HUES48 (cell line): ENCODE measurements at regions not wholly inside any gene's neighbourhood (a gene's known extent, or its start where the extent isn't known, plus 50 kb on each side); places are given as distances from the start of the nearest gene placed in this dataset.
A peak's percentile ranks its signal among the peaks of the same experiment; 100 is the strongest.

ENCODE experiments used
- H3K27ac ChIP-seq: one replicate; pipeline ENCODE4 v1.7.0; 2013; ENCODE audit warnings: low read depth, low read length, inconsistent platforms
- H3K27me3 ChIP-seq: 2 replicates; pipeline ENCODE4 v1.6.1; 2013; ENCODE audit warnings: mild to moderate bottlenecking, low read length; ENCODE audit not compliant: control insufficient read depth, insufficient read depth
- H3K36me3 ChIP-seq: 2 replicates; pipeline ENCODE4 v1.6.1; 2013; ENCODE audit warnings: low read length; ENCODE audit not compliant: control insufficient read depth, insufficient read depth
- H3K4me1 ChIP-seq: 2 replicates; pipeline ENCODE4 v1.6.1; 2013; ENCODE audit warnings: mild to moderate bottlenecking, low read length; ENCODE audit not compliant: control insufficient read depth, insufficient read depth
- H3K4me3 ChIP-seq: 2 replicates; pipeline ENCODE4 v1.5.1; 2013; ENCODE audit warnings: mild to moderate bottlenecking, low read depth, low read length
- H3K9ac ChIP-seq: 2 replicates; pipeline ENCODE4 v1.6.1; 2013; ENCODE audit warnings: mild to moderate bottlenecking, low read depth, low read length, moderate library complexity
- H3K9me3 ChIP-seq: 2 replicates; pipeline ENCODE4 v1.6.1; 2013; ENCODE audit warnings: low read length; ENCODE audit not compliant: control insufficient read depth, insufficient read depth

- Histone ChIP-seq H3K9ac (no peak overlapping the region), H3K9me3 (no peaks in the 10 kb centered on the region), H3K4me3 (no peak overlapping the region), H3K36me3 (no peaks in the 10 kb centered on the region), H3K27me3 (no peaks in the 10 kb centered on the region), H3K4me1 (peaks cover 12% of the 10 kb centered on the region), H3K27ac (no peak overlapping the region)
Measured at GRCh38 chr2:126827371-126827770, 71.3 kb upstream of the TEX51 start.

- Histone ChIP-seq H3K4me3 (no peak overlapping the region), H3K36me3 (no peaks in the 10 kb centered on the region), H3K9ac (no peak overlapping the region), H3K27ac (no peak overlapping the region), H3K9me3 (no peaks in the 10 kb centered on the region), H3K27me3 (no peaks in the 10 kb centered on the region), H3K4me1 (peaks cover 12% of the 10 kb centered on the region)
Measured at GRCh38 chr2:126828051-126828450, 70.6 kb upstream of the TEX51 start.

- no peaks in the 10 kb centered on the region for H3K9me3 ChIP-seq
- H3K9ac ChIP-seq, result no peak overlapping the region
- H3K36me3 ChIP-seq, result no peaks in the 10 kb centered on the region
- no peak overlapping the region for H3K4me3 ChIP-seq
- H3K4me1 ChIP-seq, result peaks cover 12% of the 10 kb centered on the region
- H3K27me3 ChIP-seq, result no peaks in the 10 kb centered on the region
- H3K27ac ChIP-seq, result no peak overlapping the region
Measured at GRCh38 chr2:126828491-126828890, 70.2 kb upstream of the TEX51 start.

- H3K27ac ChIP-seq, result peak overlapping the region; percentile 77
- no peak overlapping the region for H3K4me3 ChIP-seq
- no peaks in the 10 kb centered on the region for H3K36me3 ChIP-seq
- H3K9ac ChIP-seq, result no peak overlapping the region
- no peaks in the 10 kb centered on the region for H3K9me3 ChIP-seq
- H3K4me1 ChIP-seq, result peaks cover 12% of the 10 kb centered on the region
- no peaks in the 10 kb centered on the region for H3K27me3 ChIP-seq
Measured at GRCh38 chr2:126831234-126832005, 67.3 kb upstream of the TEX51 start.

- Histone ChIP-seq H3K9me3 (no peaks in the 10 kb centered on the region), H3K27ac (peak overlapping the region; percentile 70), H3K27me3 (no peaks in the 10 kb centered on the region), H3K4me3 (no peak overlapping the region), H3K9ac (no peak overlapping the region), H3K4me1 (peaks cover 12% of the 10 kb centered on the region), H3K36me3 (no peaks in the 10 kb centered on the region)
Measured at GRCh38 chr2:126832014-126832413, 66.7 kb upstream of the TEX51 start.

- Histone ChIP-seq H3K9me3 (no peaks in the 10 kb centered on the region), H3K9ac (no peak overlapping the region), H3K4me1 (peaks cover 8% of the 10 kb centered on the region), H3K4me3 (no peak overlapping the region), H3K27ac (no peak overlapping the region), H3K36me3 (no peaks in the 10 kb centered on the region), H3K27me3 (no peaks in the 10 kb centered on the region)
Measured at GRCh38 chr2:126832757-126833156, 65.9 kb upstream of the TEX51 start.

GRCh38 chr2:126834006-126834659 lies 64.6 kb upstream of the TEX51 start:
- Histone ChIP-seq H3K27ac (no peak overlapping the region), H3K9me3 (no peaks in the 10 kb centered on the region), H3K27me3 (no peaks in the 10 kb centered on the region), H3K36me3 (no peaks in the 10 kb centered on the region), H3K9ac (no peak overlapping the region), H3K4me1 (peaks cover 8% of the 10 kb centered on the region), H3K4me3 (no peak overlapping the region)

- Histone ChIP-seq H3K4me3 (no peak overlapping the region), H3K27me3 (no peaks in the 10 kb centered on the region), H3K36me3 (no peaks in the 10 kb centered on the region), H3K27ac (no peak overlapping the region), H3K9me3 (no peaks in the 10 kb centered on the region), H3K4me1 (peaks cover 8% of the 10 kb centered on the region), H3K9ac (no peak overlapping the region)
Measured at GRCh38 chr2:126835261-126835660, 63.4 kb upstream of the TEX51 start.

- Histone ChIP-seq H3K4me3 (no peak overlapping the region), H3K27me3 (no peaks in the 10 kb centered on the region), H3K9me3 (no peaks in the 10 kb centered on the region), H3K36me3 (no peaks in the 10 kb centered on the region), H3K27ac (no peak overlapping the region), H3K4me1 (peaks cover 8% of the 10 kb centered on the region), H3K9ac (no peak overlapping the region)
Measured at GRCh38 chr2:126835831-126836230, 62.9 kb upstream of the TEX51 start.

- no peaks in the 10 kb centered on the region for H3K9me3 ChIP-seq
- no peak overlapping the region for H3K4me3 ChIP-seq
- no peak overlapping the region for H3K27ac ChIP-seq
- H3K36me3 ChIP-seq, result no peaks in the 10 kb centered on the region
- no peaks in the 10 kb centered on the region for H3K4me1 ChIP-seq
- no peaks in the 10 kb centered on the region for H3K27me3 ChIP-seq
- no peak overlapping the region for H3K9ac ChIP-seq
Measured at GRCh38 chr2:126836761-126837679, 61.7 kb upstream of the TEX51 start.
